ENCODE measurements at regions not wholly inside any gene's neighbourhood (a gene's known extent, or its start where the extent isn't known, plus 50 kb on each side); places are given as distances from the start of the nearest gene placed in this dataset.

GRCh38 chr11:121696177-121696871 lies 243.6 kb upstream of the SORL1-AS1 start:
- TF ChIP-seq CTCF (IDR thresholded peaks at IDR 0.05) (no peak), POLR2A (IDR thresholded peaks at IDR 0.05) (no peak)

Data from Peyer's patch (tissue), 4 donors.